Uterus (tissue), 2 donors: ENCODE measurements at regions not wholly inside any gene's neighbourhood (a gene's known extent, or its start where the extent isn't known, plus 50 kb on each side); places are given as distances from the start of the nearest gene placed in this dataset.

Source experiments
- POLR2A ChIP-seq, 2 donors: fragments of 450-650 bp; IDR thresholded peaks; one replicate each; pipeline ENCODE4 v1.6.1; 2016; ENCODE audit warnings: antibody characterized with exemption in 2 of 2, mild to moderate bottlenecking in 1 of 2, moderate library complexity in 1 of 2
- TF ChIP-seq, protein P1 (sequence below), 4 experiments: fragments of 200-600 bp in 2 of 4; fragments of 450-650 bp in 2 of 4; sonication (generic) in 2 of 4; IDR thresholded peaks; one replicate each; pipeline ENCODE4 v1.5.1; 2016 to 2019; ENCODE audit warnings: antibody characterized with exemption in 4 of 4, mild to moderate bottlenecking in 2 of 4, moderate library complexity in 1 of 4

- TF ChIP-seq, protein P1, sequence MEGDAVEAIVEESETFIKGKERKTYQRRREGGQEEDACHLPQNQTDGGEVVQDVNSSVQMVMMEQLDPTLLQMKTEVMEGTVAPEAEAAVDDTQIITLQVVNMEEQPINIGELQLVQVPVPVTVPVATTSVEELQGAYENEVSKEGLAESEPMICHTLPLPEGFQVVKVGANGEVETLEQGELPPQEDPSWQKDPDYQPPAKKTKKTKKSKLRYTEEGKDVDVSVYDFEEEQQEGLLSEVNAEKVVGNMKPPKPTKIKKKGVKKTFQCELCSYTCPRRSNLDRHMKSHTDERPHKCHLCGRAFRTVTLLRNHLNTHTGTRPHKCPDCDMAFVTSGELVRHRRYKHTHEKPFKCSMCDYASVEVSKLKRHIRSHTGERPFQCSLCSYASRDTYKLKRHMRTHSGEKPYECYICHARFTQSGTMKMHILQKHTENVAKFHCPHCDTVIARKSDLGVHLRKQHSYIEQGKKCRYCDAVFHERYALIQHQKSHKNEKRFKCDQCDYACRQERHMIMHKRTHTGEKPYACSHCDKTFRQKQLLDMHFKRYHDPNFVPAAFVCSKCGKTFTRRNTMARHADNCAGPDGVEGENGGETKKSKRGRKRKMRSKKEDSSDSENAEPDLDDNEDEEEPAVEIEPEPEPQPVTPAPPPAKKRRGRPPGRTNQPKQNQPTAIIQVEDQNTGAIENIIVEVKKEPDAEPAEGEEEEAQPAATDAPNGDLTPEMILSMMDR (IDR thresholded peaks at IDR 0.05) = no peak
- no peak for TF ChIP-seq POLR2A (IDR thresholded peaks at IDR 0.05)
Observed at GRCh38 chr5:4362411-4362810, 766.8 kb downstream of the IRX1 start.
